ENCODE measurements at regions not wholly inside any gene's neighbourhood (a gene's known extent, or its start where the extent isn't known, plus 50 kb on each side); places are given as distances from the start of the nearest gene placed in this dataset.

GRCh38 chr7:25481891-25482290 is 253.6 kb upstream of the NPVF start:
- Histone ChIP-seq H3K9me3 (ENCODE audit: insufficient read depth, low read length, severe bottlenecking) (no peaks in the 10 kb centered on the region), H3K4me1 (ENCODE audit: insufficient read depth, low read length) (no peaks in the 10 kb centered on the region), H3K36me3 (ENCODE audit: insufficient read depth, low read length) (no peaks in the 10 kb centered on the region), H3K4me3 (ENCODE audit: low read depth in 1 of 2, low read length in 2 of 2) (no peak overlapping the region), H2AFZ (ENCODE audit: low read depth, low read length) (no peak overlapping the region), H3K9ac (ENCODE audit: low read depth, low read length) (no peak overlapping the region), H3K4me2 (ENCODE audit: insufficient read depth, low read length) (no peak overlapping the region), H3K79me2 (ENCODE audit: insufficient read depth, low read length) (no peaks in the 10 kb centered on the region), H4K20me1 (ENCODE audit: insufficient read depth, low read length) (no peaks in the 10 kb centered on the region), H3K27ac (ENCODE audit: low read length) (no peak overlapping the region), H3K27me3 (ENCODE audit: insufficient read depth, low read length, poor library complexity) (peaks cover 2% of the 10 kb centered on the region)
- DNase-seq (no peak), ATAC-seq (ENCODE audit: insufficient read depth, low read depth) (no peak)
- TF ChIP-seq EZH2 (IDR thresholded peaks at IDR 0.05; ENCODE audit: borderline replicate concordance, low read depth, low read length, severe bottlenecking) (no peak), CTCF (IDR thresholded peaks at IDR 0.05; ENCODE audit: borderline replicate concordance, extremely low read depth, low read length, poor library complexity, severe bottlenecking) (no peak)

GRCh38 chr7:25482631-25483030 is 254.3 kb upstream of the NPVF start:
- no peaks in the 10 kb centered on the region for H3K36me3 ChIP-seq (ENCODE audit: insufficient read depth, low read length)
- peaks cover 2% of the 10 kb centered on the region for H3K27me3 ChIP-seq (ENCODE audit: insufficient read depth, low read length, poor library complexity)
- DNase-seq (no peak), ATAC-seq (ENCODE audit: insufficient read depth, low read depth) (no peak)
- no peaks in the 10 kb centered on the region for H3K79me2 ChIP-seq (ENCODE audit: insufficient read depth, low read length)
- no peak overlapping the region for H3K4me3 ChIP-seq (ENCODE audit: low read depth in 1 of 2, low read length in 2 of 2)
- H3K4me2 ChIP-seq (ENCODE audit: insufficient read depth, low read length), result no peak overlapping the region
- H3K4me1 ChIP-seq (ENCODE audit: insufficient read depth, low read length), result no peaks in the 10 kb centered on the region
- no peak overlapping the region for H3K27ac ChIP-seq (ENCODE audit: low read length)
- H4K20me1 ChIP-seq (ENCODE audit: insufficient read depth, low read length), result no peaks in the 10 kb centered on the region
- TF ChIP-seq EZH2 (IDR thresholded peaks at IDR 0.05; ENCODE audit: borderline replicate concordance, low read depth, low read length, severe bottlenecking), result no peak
- TF ChIP-seq CTCF (IDR thresholded peaks at IDR 0.05; ENCODE audit: borderline replicate concordance, extremely low read depth, low read length, poor library complexity, severe bottlenecking), result no peak
- H3K9ac ChIP-seq (ENCODE audit: low read depth, low read length), result no peak overlapping the region
- H3K9me3 ChIP-seq (ENCODE audit: insufficient read depth, low read length, severe bottlenecking), result no peaks in the 10 kb centered on the region
- H2AFZ ChIP-seq (ENCODE audit: low read depth, low read length), result no peak overlapping the region

GRCh38 chr7:25485026-25485425 is 256.7 kb upstream of the NPVF start:
- Histone ChIP-seq H2AFZ (ENCODE audit: low read depth, low read length) (no peak overlapping the region), H3K27me3 (ENCODE audit: insufficient read depth, low read length, poor library complexity) (peaks cover 5% of the 10 kb centered on the region), H3K9me3 (ENCODE audit: insufficient read depth, low read length, severe bottlenecking) (no peaks in the 10 kb centered on the region), H3K9ac (ENCODE audit: low read depth, low read length) (no peak overlapping the region), H3K36me3 (ENCODE audit: insufficient read depth, low read length) (no peaks in the 10 kb centered on the region), H3K79me2 (ENCODE audit: insufficient read depth, low read length) (no peaks in the 10 kb centered on the region), H3K4me3 (ENCODE audit: low read depth in 1 of 2, low read length in 2 of 2) (no peak overlapping the region), H3K4me1 (ENCODE audit: insufficient read depth, low read length) (no peaks in the 10 kb centered on the region), H3K27ac (ENCODE audit: low read length) (no peak overlapping the region), H3K4me2 (ENCODE audit: insufficient read depth, low read length) (no peak overlapping the region), H4K20me1 (ENCODE audit: insufficient read depth, low read length) (no peaks in the 10 kb centered on the region)
- ATAC-seq (ENCODE audit: insufficient read depth, low read depth), result no peak
- DNase-seq, result no peak
- no peak for TF ChIP-seq EZH2 (IDR thresholded peaks at IDR 0.05; ENCODE audit: borderline replicate concordance, low read depth, low read length, severe bottlenecking)

GRCh38 chr7:25486656-25487055 is 258.4 kb upstream of the NPVF start:
- no peaks in the 10 kb centered on the region for H4K20me1 ChIP-seq (ENCODE audit: insufficient read depth, low read length)
- no peak overlapping the region for H3K4me3 ChIP-seq (ENCODE audit: low read depth in 1 of 2, low read length in 2 of 2)
- DNase-seq (no peak), ATAC-seq (ENCODE audit: insufficient read depth, low read depth) (no peak)
- no peak overlapping the region for H2AFZ ChIP-seq (ENCODE audit: low read depth, low read length)
- no peak for TF ChIP-seq EZH2 (IDR thresholded peaks at IDR 0.05; ENCODE audit: borderline replicate concordance, low read depth, low read length, severe bottlenecking)
- no peak for TF ChIP-seq CTCF (IDR thresholded peaks at IDR 0.05; ENCODE audit: borderline replicate concordance, extremely low read depth, low read length, poor library complexity, severe bottlenecking)
- H3K4me1 ChIP-seq (ENCODE audit: insufficient read depth, low read length), result no peaks in the 10 kb centered on the region
- H3K9ac ChIP-seq (ENCODE audit: low read depth, low read length), result no peak overlapping the region
- H3K9me3 ChIP-seq (ENCODE audit: insufficient read depth, low read length, severe bottlenecking), result no peaks in the 10 kb centered on the region
- H3K27me3 ChIP-seq (ENCODE audit: insufficient read depth, low read length, poor library complexity), result peaks cover 5% of the 10 kb centered on the region
- H3K36me3 ChIP-seq (ENCODE audit: insufficient read depth, low read length), result no peaks in the 10 kb centered on the region
- H3K27ac ChIP-seq (ENCODE audit: low read length), result no peak overlapping the region
- H3K79me2 ChIP-seq (ENCODE audit: insufficient read depth, low read length), result no peaks in the 10 kb centered on the region
- H3K4me2 ChIP-seq (ENCODE audit: insufficient read depth, low read length), result no peak overlapping the region
